AG04449 (cell line): ENCODE measurements at regions not wholly inside any gene's neighbourhood (a gene's known extent, or its start where the extent isn't known, plus 50 kb on each side); places are given as distances from the start of the nearest gene placed in this dataset.

ENCODE experiments used
- CTCF ChIA-PET: fragments of 350-600 bp; formaldehyde crosslinking; extraction: SDS; loops from one replicate; lab custom pipeline; 2021; ENCODE audit warnings: antibody characterized with exemption; lab: Yijun Ruan, JAX
- POLR2A ChIA-PET: fragments of 400-600, 350-600 bp; formaldehyde crosslinking; extraction: SDS; loops from one replicate; lab custom pipeline; 2020; ENCODE audit warnings: antibody characterized with exemption, inconsistent platforms; lab: Yijun Ruan, JAX
- DNase-seq: peaks from one replicate; pipeline ENCODE4 v3.0.0-alpha.2; 2010; ENCODE audit warnings: low read depth, low spot score
- H3K4me3 ChIP-seq: 2 replicates; pipeline ENCODE4 v1.5.1; 2011; ENCODE audit warnings: low read depth, mild to moderate bottlenecking, control low read depth, low read length
- CTCF ChIP-seq: IDR thresholded peaks from one replicate; pipeline ENCODE4 v1.5.1; 2011; ENCODE audit warnings: mild to moderate bottlenecking, moderate library complexity, low read length, control low read depth, inconsistent platforms; ENCODE audit not compliant: insufficient read depth; ENCODE audit errors: missing control alignments

- TF ChIP-seq CTCF: no peak
- DNase-seq: no peak
- POLR2A ChIA-PET: no interaction called here
Observed at GRCh38 chr2:142307086-142307485, 176.3 kb upstream of the LRP1B start.

GRCh38 chr2:142306131-142306530 is 175.3 kb upstream of the LRP1B start:
- H3K4me3 ChIP-seq: no peak overlapping the region
- TF ChIP-seq CTCF: no peak
- no peak for DNase-seq
- ChIA-PET POLR2A (no interaction called here), CTCF (no interaction called here)

More at GRCh38 chr2:142307086-142307485, 176.3 kb upstream of the LRP1B start:
- no peak overlapping the region for H3K4me3 ChIP-seq
- CTCF ChIA-PET: no interaction called here

- no peak for DNase-seq
- CTCF ChIA-PET: no interaction called here
- TF ChIP-seq CTCF: no peak
- no peak overlapping the region for H3K4me3 ChIP-seq
- POLR2A ChIA-PET: no interaction called here
Observed at GRCh38 chr2:142300517-142300916, 169.7 kb upstream of the LRP1B start.

GRCh38 chr2:142299021-142299420 is 168.2 kb upstream of the LRP1B start:
- POLR2A ChIA-PET: no interaction called here
- TF ChIP-seq CTCF: no peak
- CTCF ChIA-PET: no interaction called here
- no peak for DNase-seq
- H3K4me3 ChIP-seq: no peak overlapping the region

- ChIA-PET CTCF (no interaction called here), POLR2A (no interaction called here)
- no peak for DNase-seq
- no peak overlapping the region for H3K4me3 ChIP-seq
- no peak for TF ChIP-seq CTCF
Observed at GRCh38 chr2:142294225-142294624, 163.4 kb upstream of the LRP1B start.

GRCh38 chr2:142291969-142292368 is 161.2 kb upstream of the LRP1B start:
- ChIA-PET CTCF (no interaction called here), POLR2A (no interaction called here)
- DNase-seq: no peak
- no peak for TF ChIP-seq CTCF
- no peak overlapping the region for H3K4me3 ChIP-seq
